ENCODE measurements at regions not wholly inside any gene's neighbourhood (a gene's known extent, or its start where the extent isn't known, plus 50 kb on each side); places are given as distances from the start of the nearest gene placed in this dataset.
A peak's percentile ranks its signal among the peaks of the same experiment; 100 is the strongest.
"Not testable (repeated sequence)": the region's sequence is repeated elsewhere in the genome, so short reads cannot be mapped to it uniquely, and the experiment has no call there.

DNA sequence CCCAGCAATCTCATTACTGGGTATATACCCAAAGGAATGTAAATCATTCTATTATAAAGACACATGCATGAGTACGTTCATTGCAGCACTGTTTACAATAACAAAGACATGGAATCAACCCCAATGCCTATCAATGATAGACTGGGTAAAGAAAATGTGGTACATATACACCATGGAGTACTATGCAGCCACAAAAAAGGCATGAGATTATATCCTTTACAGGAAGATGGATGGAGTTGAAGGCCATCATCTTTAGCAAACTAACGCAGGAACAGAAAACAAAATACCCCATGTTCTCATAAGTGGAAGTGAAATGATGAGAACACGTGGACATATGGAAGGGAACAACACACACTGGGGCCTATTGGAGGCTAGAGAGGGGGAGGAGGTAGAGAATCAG, 115.7 kb downstream of the NUS1 start:
- no peaks in the 10 kb centered on the region for H3K36me3 ChIP-seq (ENCODE audit: low read depth)
- no peaks in the 10 kb centered on the region for H3K27me3 ChIP-seq (ENCODE audit: insufficient read depth, poor library complexity, severe bottlenecking)
- TF ChIP-seq, protein P1, sequence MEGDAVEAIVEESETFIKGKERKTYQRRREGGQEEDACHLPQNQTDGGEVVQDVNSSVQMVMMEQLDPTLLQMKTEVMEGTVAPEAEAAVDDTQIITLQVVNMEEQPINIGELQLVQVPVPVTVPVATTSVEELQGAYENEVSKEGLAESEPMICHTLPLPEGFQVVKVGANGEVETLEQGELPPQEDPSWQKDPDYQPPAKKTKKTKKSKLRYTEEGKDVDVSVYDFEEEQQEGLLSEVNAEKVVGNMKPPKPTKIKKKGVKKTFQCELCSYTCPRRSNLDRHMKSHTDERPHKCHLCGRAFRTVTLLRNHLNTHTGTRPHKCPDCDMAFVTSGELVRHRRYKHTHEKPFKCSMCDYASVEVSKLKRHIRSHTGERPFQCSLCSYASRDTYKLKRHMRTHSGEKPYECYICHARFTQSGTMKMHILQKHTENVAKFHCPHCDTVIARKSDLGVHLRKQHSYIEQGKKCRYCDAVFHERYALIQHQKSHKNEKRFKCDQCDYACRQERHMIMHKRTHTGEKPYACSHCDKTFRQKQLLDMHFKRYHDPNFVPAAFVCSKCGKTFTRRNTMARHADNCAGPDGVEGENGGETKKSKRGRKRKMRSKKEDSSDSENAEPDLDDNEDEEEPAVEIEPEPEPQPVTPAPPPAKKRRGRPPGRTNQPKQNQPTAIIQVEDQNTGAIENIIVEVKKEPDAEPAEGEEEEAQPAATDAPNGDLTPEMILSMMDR (IDR thresholded peaks at IDR 0.05; ENCODE audit: poor library complexity, severe bottlenecking), result no peak
- no peaks in the 10 kb centered on the region for H3K4me1 ChIP-seq (ENCODE audit: insufficient read depth, poor library complexity, severe bottlenecking)
- no peaks in the 10 kb centered on the region for H3K9me3 ChIP-seq (ENCODE audit: severe bottlenecking)
- H3K27ac ChIP-seq (ENCODE audit: poor library complexity, severe bottlenecking), result no peak overlapping the region
- H3K4me3 ChIP-seq (ENCODE audit: severe bottlenecking), result no peak overlapping the region
- ATAC-seq (ENCODE audit: low read depth) (no peak), DNase-seq (ENCODE audit: low spot score) (no peak)

DNA sequence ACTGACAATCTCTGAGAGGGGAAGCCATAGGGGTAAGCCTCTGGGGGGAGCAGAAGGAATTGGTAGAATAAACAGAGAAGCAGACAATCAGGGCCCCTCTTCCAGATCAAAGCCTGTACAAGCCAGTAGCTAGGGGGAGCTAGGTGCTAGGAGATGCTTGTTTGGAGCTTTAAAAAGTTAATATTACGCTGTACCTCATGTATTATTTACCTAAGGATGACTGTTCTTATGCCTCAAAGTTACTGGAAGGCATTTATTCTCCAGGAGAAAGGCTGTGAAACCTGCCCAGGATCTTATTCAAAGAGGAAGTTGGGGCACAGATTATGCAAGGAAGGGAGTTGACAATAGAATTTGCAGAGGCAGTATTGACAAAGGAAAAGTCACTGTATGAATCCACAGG, 111.8 kb upstream of the SLC35F1 start:
- no peaks in the 10 kb centered on the region for H3K36me3 ChIP-seq (ENCODE audit: low read depth)
- DNase-seq (ENCODE audit: low spot score) (no peak), ATAC-seq (ENCODE audit: low read depth) (peak; percentile 63)
- TF ChIP-seq, protein P1 (IDR thresholded peaks at IDR 0.05; ENCODE audit: poor library complexity, severe bottlenecking), result no peak
- no peaks in the 10 kb centered on the region for H3K27me3 ChIP-seq (ENCODE audit: insufficient read depth, poor library complexity, severe bottlenecking)
- no peaks in the 10 kb centered on the region for H3K9me3 ChIP-seq (ENCODE audit: severe bottlenecking)
- H3K4me1 ChIP-seq (ENCODE audit: insufficient read depth, poor library complexity, severe bottlenecking), result no peaks in the 10 kb centered on the region
- no peak overlapping the region for H3K27ac ChIP-seq (ENCODE audit: poor library complexity, severe bottlenecking)
- no peak overlapping the region for H3K4me3 ChIP-seq (ENCODE audit: severe bottlenecking)

DNA sequence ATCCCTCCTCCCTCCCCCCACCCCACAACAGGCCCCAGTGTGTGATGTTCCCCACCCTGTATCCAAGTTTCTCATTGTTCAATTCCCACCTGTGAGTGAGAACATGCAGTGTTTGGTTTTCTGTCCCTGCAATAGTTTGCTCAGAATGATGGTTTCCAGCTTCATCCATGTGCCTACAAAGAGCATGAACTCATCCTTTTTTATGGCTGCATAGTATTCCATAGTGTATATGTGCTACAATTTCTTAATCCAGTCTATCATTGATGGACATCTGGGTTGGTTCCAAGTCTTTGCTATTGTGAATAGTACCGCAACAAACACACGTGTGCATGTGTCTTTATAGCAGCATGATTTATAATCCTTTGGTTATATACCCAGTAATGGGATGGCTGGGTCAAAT, 108.2 kb upstream of the SLC35F1 start:
- DNase-seq (ENCODE audit: low spot score); ATAC-seq (ENCODE audit: low read depth); H3K9me3 ChIP-seq (ENCODE audit: severe bottlenecking); H3K27ac ChIP-seq (ENCODE audit: poor library complexity, severe bottlenecking); H3K27me3 ChIP-seq (ENCODE audit: insufficient read depth, poor library complexity, severe bottlenecking); H3K4me3 ChIP-seq (ENCODE audit: severe bottlenecking); H3K4me1 ChIP-seq (ENCODE audit: insufficient read depth, poor library complexity, severe bottlenecking); H3K36me3 ChIP-seq (ENCODE audit: low read depth): not testable (repeated sequence)

DNA sequence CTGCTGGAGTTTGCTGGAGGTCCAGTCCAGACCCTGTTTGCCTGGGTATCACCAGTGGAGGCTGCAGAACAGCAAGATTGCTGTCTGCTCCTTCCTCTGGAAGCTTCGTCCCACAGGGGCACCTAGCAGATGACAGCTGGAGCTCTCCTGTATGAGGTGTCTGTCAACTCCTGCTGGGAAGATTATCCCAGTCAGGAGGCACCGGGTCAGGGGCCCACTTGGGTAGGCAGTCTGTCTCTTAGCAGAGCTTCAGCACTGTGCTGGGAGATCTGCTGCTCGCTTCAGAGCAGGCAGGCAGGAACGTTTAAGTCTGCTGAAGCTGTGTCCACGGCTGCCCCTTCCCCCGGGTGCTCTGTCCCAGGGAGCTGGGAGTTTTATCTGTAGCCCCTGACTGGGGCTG, 96.8 kb upstream of the SLC35F1 start:
- DNase-seq (ENCODE audit: low spot score), result no peak
- H3K4me1 ChIP-seq (ENCODE audit: insufficient read depth, poor library complexity, severe bottlenecking), result no peaks in the 10 kb centered on the region
- TF ChIP-seq, protein P1 (IDR thresholded peaks at IDR 0.05; ENCODE audit: poor library complexity, severe bottlenecking), result no peak
- H3K27ac ChIP-seq (ENCODE audit: poor library complexity, severe bottlenecking), result no peak overlapping the region
- ATAC-seq (ENCODE audit: low read depth), result no peak
- H3K9me3 ChIP-seq (ENCODE audit: severe bottlenecking), result no peaks in the 10 kb centered on the region
- H3K27me3 ChIP-seq (ENCODE audit: insufficient read depth, poor library complexity, severe bottlenecking), result no peaks in the 10 kb centered on the region
- H3K4me3 ChIP-seq (ENCODE audit: severe bottlenecking), result no peak overlapping the region
- H3K36me3 ChIP-seq (ENCODE audit: low read depth), result no peaks in the 10 kb centered on the region

DNA sequence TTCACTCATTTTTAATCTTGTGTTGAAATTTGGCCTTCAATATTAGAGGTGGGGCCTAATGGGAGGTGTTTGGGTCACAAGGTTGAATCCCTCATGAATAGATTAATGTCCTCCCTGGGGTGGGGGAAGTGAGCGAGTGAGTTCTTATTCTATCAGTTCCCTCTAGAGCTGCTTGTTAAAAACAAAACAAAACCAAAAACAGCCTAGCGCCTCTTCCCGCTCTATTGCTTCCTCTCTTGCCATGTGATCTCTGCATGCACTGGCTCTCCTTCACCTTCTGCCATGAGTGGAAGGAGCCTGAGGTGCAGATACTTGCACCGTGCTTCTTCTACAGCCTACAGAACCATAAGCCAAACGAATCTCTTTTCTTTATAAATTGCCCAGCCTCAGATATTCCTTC, 89.6 kb upstream of the SLC35F1 start:
- ATAC-seq (ENCODE audit: low read depth), result no peak
- TF ChIP-seq, protein P1 (IDR thresholded peaks at IDR 0.05; ENCODE audit: poor library complexity, severe bottlenecking), result no peak
- no peaks in the 10 kb centered on the region for H3K4me1 ChIP-seq (ENCODE audit: insufficient read depth, poor library complexity, severe bottlenecking)

More for the DNA sequence above, 89.6 kb upstream of the SLC35F1 start:
- DNase-seq (ENCODE audit: low spot score), result no peak
- no peaks in the 10 kb centered on the region for H3K9me3 ChIP-seq (ENCODE audit: severe bottlenecking)
- H3K27me3 ChIP-seq (ENCODE audit: insufficient read depth, poor library complexity, severe bottlenecking), result no peaks in the 10 kb centered on the region
- no peak overlapping the region for H3K27ac ChIP-seq (ENCODE audit: poor library complexity, severe bottlenecking)
- H3K4me3 ChIP-seq (ENCODE audit: severe bottlenecking), result no peak overlapping the region
- no peaks in the 10 kb centered on the region for H3K36me3 ChIP-seq (ENCODE audit: low read depth)

All from RWPE2 (cell line).